ENCODE measurements at regions not wholly inside any gene's neighbourhood (a gene's known extent, or its start where the extent isn't known, plus 50 kb on each side); places are given as distances from the start of the nearest gene placed in this dataset.

DNA sequence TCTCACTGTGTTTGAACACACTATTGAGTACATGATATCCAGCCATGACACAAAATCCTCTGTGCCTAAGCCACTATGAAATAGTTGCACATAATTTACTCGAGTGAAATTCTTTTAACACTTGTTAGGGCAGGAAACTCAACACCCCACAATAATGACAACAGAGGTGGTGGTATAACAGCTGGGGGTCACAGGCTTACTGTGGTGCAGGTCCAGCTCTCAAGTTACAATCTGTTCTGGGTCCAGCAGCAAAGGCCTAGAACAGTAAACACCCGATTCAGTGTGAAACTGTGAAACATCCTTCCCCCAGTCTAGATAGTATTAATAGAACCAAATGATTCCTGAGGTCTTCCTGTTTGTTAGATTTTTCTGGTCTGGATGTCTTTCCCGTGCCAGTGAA, 102.9 kb upstream of the APC start:
- no peak for TF ChIP-seq POLR2A (IDR thresholded peaks at IDR 0.05)
- TF ChIP-seq CTCF (IDR thresholded peaks at IDR 0.05), result no peak
